ENCODE measurements at regions not wholly inside any gene's neighbourhood (a gene's known extent, or its start where the extent isn't known, plus 50 kb on each side); places are given as distances from the start of the nearest gene placed in this dataset.

GRCh38 chr18:78571831-78572347, 407.7 kb upstream of the SALL3 start:
- Histone ChIP-seq H3K9me3 (ENCODE audit: control insufficient read depth in 2 of 2, insufficient read depth in 1 of 2, low read length in 1 of 2) (peaks cover 1 to 14% of the 10 kb centered on the region in 2 donors), H3K36me3 (ENCODE audit: control insufficient read depth in 2 of 2, insufficient read depth in 2 of 2, low read length in 1 of 2) (no peaks in the 10 kb centered on the region), H3K4me3 (ENCODE audit: low read length in 2 of 2) (no peak overlapping the region), H3K4me1 (ENCODE audit: control insufficient read depth in 2 of 2, insufficient read depth in 2 of 2, low read length in 2 of 2) (no peaks in the 10 kb centered on the region), H3K27ac (ENCODE audit: low read depth in 1 of 2, low read length in 1 of 2) (no peak overlapping the region), H3K27me3 (ENCODE audit: control insufficient read depth in 2 of 2, insufficient read depth in 1 of 2, low read length in 1 of 2) (no peaks in the 10 kb centered on the region)
- WGBS, result 94% methylated on average over 17 of the region's 17 CpGs
- no peak for DNase-seq (ENCODE audit: low read depth in 6 of 9, low spot score in 9 of 9)

GRCh38 chr18:78573773-78574172, 405.8 kb upstream of the SALL3 start:
- H3K27ac ChIP-seq (ENCODE audit: low read depth in 1 of 2, low read length in 1 of 2), result no peak overlapping the region
- no peak overlapping the region for H3K4me3 ChIP-seq (ENCODE audit: low read length in 2 of 2)
- DNase-seq (ENCODE audit: low read depth in 6 of 9, low spot score in 9 of 9), result no peak
- no peaks in the 10 kb centered on the region for H3K36me3 ChIP-seq (ENCODE audit: control insufficient read depth in 2 of 2, insufficient read depth in 2 of 2, low read length in 1 of 2)
- peaks cover 1 to 14% of the 10 kb centered on the region in 2 donors for H3K9me3 ChIP-seq (ENCODE audit: control insufficient read depth in 2 of 2, insufficient read depth in 1 of 2, low read length in 1 of 2)
- no peaks in the 10 kb centered on the region for H3K4me1 ChIP-seq (ENCODE audit: control insufficient read depth in 2 of 2, insufficient read depth in 2 of 2, low read length in 2 of 2)
- H3K27me3 ChIP-seq (ENCODE audit: control insufficient read depth in 2 of 2, insufficient read depth in 1 of 2, low read length in 1 of 2), result no peaks in the 10 kb centered on the region

- H3K4me3 ChIP-seq (ENCODE audit: low read length in 2 of 2), result no peak overlapping the region
- no peak overlapping the region for H3K27ac ChIP-seq (ENCODE audit: low read depth in 1 of 2, low read length in 1 of 2)
- no peaks in the 10 kb centered on the region for H3K36me3 ChIP-seq (ENCODE audit: control insufficient read depth in 2 of 2, insufficient read depth in 2 of 2, low read length in 1 of 2)
- WGBS, result 91% methylated on average over 11 of the region's 11 CpGs
- no peaks in the 10 kb centered on the region for H3K4me1 ChIP-seq (ENCODE audit: control insufficient read depth in 2 of 2, insufficient read depth in 2 of 2, low read length in 2 of 2)
- no peaks in the 10 kb centered on the region for H3K27me3 ChIP-seq (ENCODE audit: control insufficient read depth in 2 of 2, insufficient read depth in 1 of 2, low read length in 1 of 2)
- no peak for DNase-seq (ENCODE audit: low read depth in 6 of 9, low spot score in 9 of 9)
- H3K9me3 ChIP-seq (ENCODE audit: control insufficient read depth in 2 of 2, insufficient read depth in 1 of 2, low read length in 1 of 2), result peaks cover 1 to 28% of the 10 kb centered on the region in 2 donors
These were observed 402.7 kb upstream of the SALL3 start for GRCh38 chr18:78576967-78577366.

GRCh38 chr18:78579449-78579848, 400.2 kb upstream of the SALL3 start:
- H3K9me3 ChIP-seq (ENCODE audit: control insufficient read depth in 2 of 2, insufficient read depth in 1 of 2, low read length in 1 of 2), result peaks cover 1 to 26% of the 10 kb centered on the region in 2 donors
- H3K36me3 ChIP-seq (ENCODE audit: control insufficient read depth in 2 of 2, insufficient read depth in 2 of 2, low read length in 1 of 2), result no peaks in the 10 kb centered on the region
- DNase-seq (ENCODE audit: low read depth in 6 of 9, low spot score in 9 of 9), result no peak
- no peaks in the 10 kb centered on the region for H3K27me3 ChIP-seq (ENCODE audit: control insufficient read depth in 2 of 2, insufficient read depth in 1 of 2, low read length in 1 of 2)
- no peak overlapping the region for H3K27ac ChIP-seq (ENCODE audit: low read depth in 1 of 2, low read length in 1 of 2)
- no peak overlapping the region for H3K4me3 ChIP-seq (ENCODE audit: low read length in 2 of 2)
- H3K4me1 ChIP-seq (ENCODE audit: control insufficient read depth in 2 of 2, insufficient read depth in 2 of 2, low read length in 2 of 2), result no peaks in the 10 kb centered on the region
- 81% methylated on average over 4 of the region's 4 CpGs for WGBS

GRCh38 chr18:78579854-78580577, 399.6 kb upstream of the SALL3 start:
- Histone ChIP-seq H3K4me1 (ENCODE audit: control insufficient read depth in 2 of 2, insufficient read depth in 2 of 2, low read length in 2 of 2) (no peaks in the 10 kb centered on the region), H3K27me3 (ENCODE audit: control insufficient read depth in 2 of 2, insufficient read depth in 1 of 2, low read length in 1 of 2) (no peaks in the 10 kb centered on the region), H3K9me3 (ENCODE audit: control insufficient read depth in 2 of 2, insufficient read depth in 1 of 2, low read length in 1 of 2) (peaks cover 0 to 23% of the 10 kb centered on the region in 2 donors), H3K36me3 (ENCODE audit: control insufficient read depth in 2 of 2, insufficient read depth in 2 of 2, low read length in 1 of 2) (no peaks in the 10 kb centered on the region), H3K27ac (ENCODE audit: low read depth in 1 of 2, low read length in 1 of 2) (no peak overlapping the region), H3K4me3 (ENCODE audit: low read length in 2 of 2) (no peak overlapping the region)
- 91% methylated on average over 16 of the region's 16 CpGs for WGBS
- DNase-seq (ENCODE audit: low read depth in 6 of 9, low spot score in 9 of 9), result no peak

GRCh38 chr18:78580835-78581339, 398.7 kb upstream of the SALL3 start:
- no peaks in the 10 kb centered on the region for H3K4me1 ChIP-seq (ENCODE audit: control insufficient read depth in 2 of 2, insufficient read depth in 2 of 2, low read length in 2 of 2)
- no peak overlapping the region for H3K27ac ChIP-seq (ENCODE audit: low read depth in 1 of 2, low read length in 1 of 2)
- no peaks in the 10 kb centered on the region for H3K36me3 ChIP-seq (ENCODE audit: control insufficient read depth in 2 of 2, insufficient read depth in 2 of 2, low read length in 1 of 2)
- no peak for DNase-seq (ENCODE audit: low read depth in 6 of 9, low spot score in 9 of 9)
- WGBS, result 93% methylated on average over 7 of the region's 7 CpGs
- no peaks in the 10 kb centered on the region for H3K27me3 ChIP-seq (ENCODE audit: control insufficient read depth in 2 of 2, insufficient read depth in 1 of 2, low read length in 1 of 2)
- no peak overlapping the region for H3K4me3 ChIP-seq (ENCODE audit: low read length in 2 of 2)
- H3K9me3 ChIP-seq (ENCODE audit: control insufficient read depth in 2 of 2, insufficient read depth in 1 of 2, low read length in 1 of 2), result peaks cover 0 to 16% of the 10 kb centered on the region in 2 donors

- no peak overlapping the region for H3K4me3 ChIP-seq (ENCODE audit: low read length in 2 of 2)
- H3K36me3 ChIP-seq (ENCODE audit: control insufficient read depth in 2 of 2, insufficient read depth in 2 of 2, low read length in 1 of 2), result no peaks in the 10 kb centered on the region
- H3K27ac ChIP-seq (ENCODE audit: low read depth in 1 of 2, low read length in 1 of 2), result no peak overlapping the region
- DNase-seq (ENCODE audit: low read depth in 6 of 9, low spot score in 9 of 9), result no peak
- peaks cover 0 to 16% of the 10 kb centered on the region in 2 donors for H3K9me3 ChIP-seq (ENCODE audit: control insufficient read depth in 2 of 2, insufficient read depth in 1 of 2, low read length in 1 of 2)
- no peaks in the 10 kb centered on the region for H3K27me3 ChIP-seq (ENCODE audit: control insufficient read depth in 2 of 2, insufficient read depth in 1 of 2, low read length in 1 of 2)
- H3K4me1 ChIP-seq (ENCODE audit: control insufficient read depth in 2 of 2, insufficient read depth in 2 of 2, low read length in 2 of 2), result no peaks in the 10 kb centered on the region
- 92% methylated on average over 23 of the region's 23 CpGs for WGBS
These were observed 397.4 kb upstream of the SALL3 start for GRCh38 chr18:78582181-78582709.

GRCh38 chr18:78582898-78583738, 396.5 kb upstream of the SALL3 start:
- DNase-seq (ENCODE audit: low read depth in 6 of 9, low spot score in 9 of 9), result no peak
- H3K27ac ChIP-seq (ENCODE audit: low read depth in 1 of 2, low read length in 1 of 2), result no peak overlapping the region
- peaks cover 0 to 16% of the 10 kb centered on the region in 2 donors for H3K9me3 ChIP-seq (ENCODE audit: control insufficient read depth in 2 of 2, insufficient read depth in 1 of 2, low read length in 1 of 2)
- no peaks in the 10 kb centered on the region for H3K27me3 ChIP-seq (ENCODE audit: control insufficient read depth in 2 of 2, insufficient read depth in 1 of 2, low read length in 1 of 2)
- WGBS, result 77% methylated on average over 26 of the region's 26 CpGs
- H3K4me3 ChIP-seq (ENCODE audit: low read length in 2 of 2), result no peak overlapping the region
- H3K4me1 ChIP-seq (ENCODE audit: control insufficient read depth in 2 of 2, insufficient read depth in 2 of 2, low read length in 2 of 2), result no peaks in the 10 kb centered on the region
- no peaks in the 10 kb centered on the region for H3K36me3 ChIP-seq (ENCODE audit: control insufficient read depth in 2 of 2, insufficient read depth in 2 of 2, low read length in 1 of 2)

Data from thymus (tissue), 11 donors.